ENCODE measurements at regions not wholly inside any gene's neighbourhood (a gene's known extent, or its start where the extent isn't known, plus 50 kb on each side); places are given as distances from the start of the nearest gene placed in this dataset.

- no peak for DNase-seq (ENCODE audit: low spot score)
Measured at GRCh38 chr3:104632947-104633346, 733.8 kb upstream of the ALCAM start.

GRCh38 chr3:104635872-104636580 is 730.7 kb upstream of the ALCAM start:
- no peak for DNase-seq (ENCODE audit: low spot score)

DNA sequence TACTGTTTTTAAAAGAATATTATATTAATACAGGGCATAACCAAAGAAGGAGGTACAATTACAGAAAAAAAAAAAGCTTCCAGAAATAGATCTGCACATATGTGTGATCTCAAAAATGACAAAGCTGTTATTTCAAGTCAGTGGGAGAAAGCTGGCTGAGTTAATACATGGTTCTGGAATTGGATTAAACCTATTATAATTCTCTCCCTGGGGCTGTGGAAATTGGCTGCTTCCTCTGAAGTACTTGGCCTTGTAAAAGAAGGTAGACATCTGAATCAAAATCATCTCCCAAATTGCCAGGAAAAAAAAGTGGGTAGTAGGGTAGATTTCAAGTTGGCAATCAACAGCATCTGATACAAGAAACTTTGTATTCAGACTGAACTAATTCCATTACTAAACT is 723.9 kb upstream of the ALCAM start:
- DNase-seq (ENCODE audit: low spot score): no peak

GRCh38 chr3:104646196-104646595 is 720.5 kb upstream of the ALCAM start:
- no peak for DNase-seq (ENCODE audit: low spot score)

GRCh38 chr3:104648823-104649222 is 717.9 kb upstream of the ALCAM start:
- DNase-seq (ENCODE audit: low spot score): no peak

- no peak for DNase-seq (ENCODE audit: low spot score)
Measured at GRCh38 chr3:104669083-104669482, 697.6 kb upstream of the ALCAM start.

DNA sequence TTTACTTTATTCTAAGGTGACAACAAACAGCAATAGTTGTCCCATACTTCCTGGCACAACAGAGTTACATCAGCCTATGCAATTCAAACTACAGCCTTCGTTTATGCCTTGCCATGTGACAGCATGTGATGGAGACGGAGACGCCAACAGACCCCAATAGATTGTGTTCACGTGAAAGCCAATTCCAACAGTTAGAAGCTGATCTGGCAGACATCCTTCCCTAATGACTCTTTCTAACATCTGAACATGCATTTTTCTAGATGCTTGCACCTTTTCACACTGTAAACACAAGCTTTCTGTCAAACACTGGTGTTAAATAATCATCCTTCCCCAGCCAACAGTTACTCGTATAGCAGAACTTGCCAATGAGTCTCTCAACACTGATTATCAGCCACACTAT is 694.4 kb upstream of the ALCAM start:
- no peak for DNase-seq (ENCODE audit: low spot score)

GRCh38 chr3:104673981-104674380 is 692.7 kb upstream of the ALCAM start:
- DNase-seq (ENCODE audit: low spot score): no peak

DNA sequence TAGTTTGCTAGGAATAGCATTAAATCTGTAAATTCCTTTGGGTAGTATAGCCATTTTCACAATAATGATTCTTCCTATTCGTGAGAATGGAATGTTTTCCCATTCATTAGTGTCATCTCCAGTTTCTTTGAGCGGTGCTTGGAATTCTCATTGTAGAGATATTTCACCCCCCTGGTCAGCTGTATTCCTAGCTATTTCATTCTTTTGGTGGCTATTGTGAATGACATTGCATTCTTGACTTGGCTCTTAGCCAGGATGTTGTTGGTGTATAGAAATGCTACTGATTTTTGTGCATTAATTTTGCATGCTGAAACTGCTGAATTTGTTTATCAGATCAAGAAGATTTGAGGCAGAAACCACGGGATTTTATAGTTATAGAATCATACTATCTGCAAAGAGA is 690.5 kb upstream of the ALCAM start:
- no peak for DNase-seq (ENCODE audit: low spot score)

DNA sequence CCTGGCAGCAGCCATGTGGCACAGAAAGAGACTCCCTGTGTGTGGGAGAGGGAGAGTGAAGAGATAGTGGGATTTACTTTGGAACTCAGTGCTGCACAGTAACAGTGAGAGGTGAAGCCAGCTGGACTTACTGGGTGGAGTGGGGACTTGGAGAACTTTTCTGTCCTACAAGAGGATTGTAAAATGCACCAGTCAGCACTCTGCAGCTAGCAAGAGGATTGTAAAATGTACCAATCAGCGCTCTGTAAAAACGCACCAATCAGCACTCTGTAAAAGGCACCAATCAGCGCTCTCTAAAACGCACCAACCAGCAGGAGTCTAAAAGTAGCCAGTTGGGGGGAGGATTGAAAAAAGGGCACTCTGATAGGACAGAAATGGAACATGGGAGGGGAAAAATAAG is 688.8 kb upstream of the ALCAM start:
- DNase-seq (ENCODE audit: low spot score): no peak

- no peak for DNase-seq (ENCODE audit: low spot score)
Measured at GRCh38 chr3:104685492-104685891, 681.2 kb upstream of the ALCAM start.

DNA sequence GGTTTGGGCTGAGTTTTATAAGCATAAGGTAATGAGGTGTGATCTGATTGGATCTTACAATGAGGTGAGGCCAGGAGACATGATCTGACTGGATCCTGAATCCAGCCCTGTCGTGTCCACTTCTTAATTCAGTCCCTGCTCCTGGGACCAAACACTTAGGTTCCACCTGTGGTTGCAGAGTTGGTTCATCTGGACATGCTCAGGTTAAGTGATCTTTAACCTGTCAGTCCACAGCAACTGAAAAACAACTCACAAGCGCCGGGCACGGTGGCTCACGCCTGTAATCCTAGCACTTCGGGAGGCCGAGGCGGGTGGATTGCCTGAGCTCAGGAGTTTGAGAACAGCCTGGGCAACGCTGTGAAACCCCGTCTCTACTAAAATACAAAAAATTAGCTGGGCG is 679.3 kb upstream of the ALCAM start:
- DNase-seq (ENCODE audit: low spot score): no peak

GRCh38 chr3:104696470-104696869 is 670.2 kb upstream of the ALCAM start:
- no peak for DNase-seq (ENCODE audit: low spot score)

GRCh38 chr3:104711406-104711805 is 655.3 kb upstream of the ALCAM start:
- no peak for DNase-seq (ENCODE audit: low spot score)

- no peak for DNase-seq (ENCODE audit: low spot score)
Measured at GRCh38 chr3:104715972-104716371, 650.7 kb upstream of the ALCAM start.

DNA sequence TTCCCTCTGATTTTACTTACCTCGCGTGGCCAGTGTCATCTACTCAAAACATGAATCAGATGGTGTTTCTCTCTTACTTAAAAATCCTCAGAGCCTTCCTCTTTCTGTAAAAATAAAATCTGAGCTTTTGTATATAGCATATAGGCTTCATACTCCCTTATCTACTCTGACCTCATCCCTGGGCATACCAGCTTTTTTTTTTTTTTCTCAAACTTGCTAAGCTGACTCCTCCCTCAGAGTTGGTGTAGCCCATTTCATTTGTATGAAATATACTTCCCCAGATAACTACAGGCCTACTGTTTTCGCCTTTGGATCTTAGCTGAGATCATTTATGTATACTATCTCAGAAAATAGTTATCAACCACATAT is 648.9 kb upstream of the ALCAM start:
- no peak for DNase-seq (ENCODE audit: low spot score)

DNA sequence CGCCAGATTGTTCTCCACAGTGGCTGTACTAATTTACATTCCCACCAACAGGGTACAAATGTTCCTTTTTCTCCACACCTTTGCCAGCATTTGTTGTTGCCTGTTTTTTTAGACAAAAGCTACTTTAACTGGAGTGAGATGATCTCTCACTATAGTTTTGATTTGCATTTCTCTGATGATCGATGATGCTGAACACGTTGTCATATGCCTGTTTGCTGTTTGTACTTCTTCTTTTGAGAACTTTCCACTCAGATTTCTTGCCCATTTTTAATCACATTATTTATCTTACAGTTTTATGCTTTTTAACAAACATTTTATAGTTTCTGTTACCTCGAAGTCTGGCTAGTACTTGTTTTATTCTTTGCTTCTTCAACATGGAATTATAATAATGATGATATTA is 643.7 kb upstream of the ALCAM start:
- no peak for DNase-seq (ENCODE audit: low spot score)

GRCh38 chr3:104731074-104731473 is 635.6 kb upstream of the ALCAM start:
- DNase-seq (ENCODE audit: low spot score): no peak

DNA sequence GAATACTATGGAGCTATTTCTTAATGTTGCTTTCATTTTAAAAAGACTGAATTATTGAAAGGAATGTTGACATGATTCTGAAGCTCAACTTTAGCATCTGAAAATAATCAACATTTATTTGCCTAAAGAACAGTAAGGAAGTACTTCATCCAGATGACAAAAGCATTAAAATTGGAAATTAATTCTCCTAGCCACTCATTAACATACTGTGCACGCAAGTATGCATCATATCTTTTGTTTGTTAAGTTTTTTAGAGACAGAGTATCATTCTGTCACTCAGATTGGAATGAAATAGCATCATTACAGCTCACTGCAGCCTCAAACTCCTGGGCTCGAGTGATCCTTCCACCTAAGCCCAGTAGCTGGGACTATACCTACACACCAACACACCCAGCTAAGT is 632.1 kb upstream of the ALCAM start:
- DNase-seq (ENCODE audit: low spot score): no peak

DNA sequence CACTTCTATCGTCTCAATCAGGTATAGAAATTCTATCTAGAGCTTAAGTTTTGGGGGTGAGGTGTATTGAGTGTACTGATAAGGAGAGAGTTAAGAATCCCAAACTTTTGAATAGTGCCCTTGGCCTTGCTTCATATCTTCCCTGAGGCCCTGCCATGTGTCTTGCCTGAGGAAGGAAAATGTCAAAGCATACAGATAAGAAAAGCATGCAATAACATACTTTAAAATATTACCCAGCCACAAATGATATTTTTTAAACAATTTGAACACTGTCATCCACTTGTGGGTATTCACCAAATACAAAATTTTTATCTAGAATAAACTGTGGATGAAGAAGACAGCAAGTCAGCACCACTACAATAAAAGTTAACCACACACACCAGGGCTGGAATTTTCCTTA is 631.0 kb upstream of the ALCAM start:
- DNase-seq (ENCODE audit: low spot score): no peak

DNA sequence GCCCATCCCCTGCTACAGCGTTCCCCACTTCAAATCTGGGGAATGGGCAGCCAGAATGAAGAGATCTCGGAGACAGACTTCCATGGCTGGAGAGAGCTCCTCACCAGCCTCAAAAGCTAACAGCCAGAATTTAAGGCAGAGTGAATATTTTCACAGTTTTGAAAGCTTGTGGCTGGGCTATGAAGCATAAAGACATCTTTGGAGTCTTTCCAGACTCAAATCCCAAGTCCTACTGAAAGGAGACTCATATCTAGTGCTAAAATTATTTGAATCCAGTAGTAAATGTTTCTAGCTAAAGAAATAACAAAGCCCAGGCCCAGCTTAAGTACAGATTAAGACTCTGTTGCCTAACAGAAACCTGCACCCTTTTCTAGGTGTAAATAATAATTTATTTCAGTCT is 628.4 kb upstream of the ALCAM start:
- DNase-seq (ENCODE audit: low spot score): no peak

DNA sequence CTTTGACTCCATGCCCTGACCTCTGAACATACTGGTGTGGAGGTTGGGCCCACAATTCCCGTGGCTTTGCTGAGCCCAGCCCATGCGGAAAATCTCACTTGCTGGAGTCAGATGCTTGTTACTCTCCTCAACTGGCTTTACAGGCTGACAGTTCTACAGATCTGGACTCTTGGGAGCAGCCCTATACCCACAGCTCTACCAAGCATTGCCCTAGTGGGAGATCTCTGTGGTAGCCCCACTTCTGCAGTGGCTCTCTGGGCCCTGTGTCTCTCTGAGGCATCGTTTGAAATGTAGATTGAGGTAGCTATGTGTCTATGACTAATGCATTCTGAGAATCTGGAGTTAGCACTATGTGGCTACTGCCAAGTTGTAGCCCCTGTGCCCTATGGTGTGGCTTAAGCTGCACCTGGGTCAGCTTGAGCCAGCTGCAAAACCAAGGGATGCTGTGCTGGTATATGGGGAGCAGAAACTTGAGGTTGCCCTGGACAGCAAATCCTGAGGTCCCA is 625.8 kb upstream of the ALCAM start:
- no peak for DNase-seq (ENCODE audit: low spot score)

DNA sequence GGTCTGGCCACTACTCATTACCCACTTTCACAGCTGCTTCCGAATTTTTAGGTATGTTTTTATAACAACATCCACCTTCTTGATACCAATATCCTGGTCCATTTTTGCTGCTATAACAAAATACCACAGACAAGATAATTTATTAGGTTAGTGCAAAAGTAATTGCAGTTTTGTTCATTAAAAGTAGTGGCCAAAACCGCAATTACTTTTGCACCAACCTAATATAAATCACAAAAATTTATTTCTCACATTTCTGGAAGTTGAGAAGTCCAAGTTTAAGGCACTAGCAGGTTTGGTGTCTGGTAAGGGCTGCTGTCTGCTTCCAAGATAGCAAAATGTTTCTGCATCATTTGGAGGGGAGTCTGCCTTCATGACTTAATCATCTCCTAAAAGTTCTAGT is 624.7 kb upstream of the ALCAM start:
- no peak for DNase-seq (ENCODE audit: low spot score)

GRCh38 chr3:104745313-104745712 is 621.4 kb upstream of the ALCAM start:
- DNase-seq (ENCODE audit: low spot score): no peak

- DNase-seq (ENCODE audit: low spot score): no peak
Measured at GRCh38 chr3:104746056-104746455, 620.7 kb upstream of the ALCAM start.

Measured in LoVo (cell line).